T-helper 17 cell (primary cell): ENCODE measurements at regions not wholly inside any gene's neighbourhood (a gene's known extent, or its start where the extent isn't known, plus 50 kb on each side); places are given as distances from the start of the nearest gene placed in this dataset.
"Not testable (repeated sequence)": the region's sequence is repeated elsewhere in the genome, so short reads cannot be mapped to it uniquely, and the experiment has no call there.

ENCODE experiments used
- ATAC-seq: fragments of 150-1000 bp; cut with Tn5 transposase; 2 replicates; pipeline ENCODE4 v1.10.0; 2021; ENCODE audit warnings: mild to moderate bottlenecking, moderate library complexity
- DNase-seq, 3 donors: peaks; one replicate each; pipeline versions ENCODE4 v3.0.0 to v3.0.0-alpha.2; 2020 to 2021
- H3K9me3 ChIP-seq: one replicate; pipeline ENCODE4 v1.7.0; 2013; ENCODE audit warnings: low read length, mild to moderate bottlenecking; ENCODE audit not compliant: control insufficient read depth, poor library complexity, severe bottlenecking
- H3K27ac Mint-ChIP-seq: one replicate; pipeline ENCODE4 v1.8.0; 2022; ENCODE audit warnings: mild to moderate bottlenecking, moderate library complexity, mixed read lengths
- H3K27me3 Mint-ChIP-seq: one replicate; pipeline ENCODE4 v1.8.0; 2022; ENCODE audit warnings: mixed read lengths
- H3K36me3 Mint-ChIP-seq: one replicate; pipeline ENCODE4 v1.8.0; 2022; ENCODE audit warnings: low read depth, mixed read lengths
- H3K4me1 Mint-ChIP-seq: one replicate; pipeline ENCODE4 v1.8.0; 2022; ENCODE audit warnings: mild to moderate bottlenecking, mixed read lengths
- H3K4me3 Mint-ChIP-seq: one replicate; pipeline ENCODE4 v1.8.0; 2022; ENCODE audit warnings: mild to moderate bottlenecking, moderate library complexity, mixed read lengths

DNA sequence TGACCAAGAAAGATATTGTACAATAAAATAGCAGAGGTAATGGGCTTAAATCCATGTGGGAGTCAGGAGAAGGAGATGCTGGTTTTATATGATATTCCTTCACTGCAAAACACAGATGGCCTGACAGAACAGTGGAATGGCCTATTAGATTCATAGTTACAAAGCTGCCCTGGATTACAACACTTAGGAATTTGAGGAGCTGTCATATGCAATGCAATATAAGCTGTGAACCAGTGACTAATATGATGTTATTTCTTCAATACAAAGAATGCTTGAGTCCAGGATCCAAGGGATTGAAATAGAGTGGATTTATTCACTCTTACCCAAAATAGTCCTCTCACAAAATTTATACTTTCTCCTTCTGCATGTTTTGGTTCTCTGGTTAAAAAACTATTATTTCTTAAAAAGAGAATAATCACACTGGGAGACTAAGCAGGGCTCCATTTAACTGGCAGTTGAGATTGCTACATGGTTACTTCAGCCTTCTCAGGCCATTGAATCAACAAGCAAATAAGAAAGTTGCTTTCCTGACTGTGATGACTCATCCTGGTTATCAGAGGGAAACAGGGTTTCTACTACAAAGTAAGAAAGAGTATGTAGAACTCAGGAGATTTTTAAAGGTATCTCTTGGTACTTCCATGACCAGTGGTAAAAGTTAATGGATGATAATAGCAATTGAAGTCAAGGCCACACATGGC, 79.8 kb upstream of the ZPLD1 start:
- Mint-ChIP-seq H3K27ac (no peak overlapping the region), H3K36me3 (no peaks in the 10 kb centered on the region), H3K27me3 (peaks cover 5% of the 10 kb centered on the region), H3K4me1 (no peaks in the 10 kb centered on the region), H3K4me3 (no peak overlapping the region)
- no peaks in the 10 kb centered on the region for H3K9me3 ChIP-seq
- ATAC-seq = no peak
- no peak for DNase-seq

DNA sequence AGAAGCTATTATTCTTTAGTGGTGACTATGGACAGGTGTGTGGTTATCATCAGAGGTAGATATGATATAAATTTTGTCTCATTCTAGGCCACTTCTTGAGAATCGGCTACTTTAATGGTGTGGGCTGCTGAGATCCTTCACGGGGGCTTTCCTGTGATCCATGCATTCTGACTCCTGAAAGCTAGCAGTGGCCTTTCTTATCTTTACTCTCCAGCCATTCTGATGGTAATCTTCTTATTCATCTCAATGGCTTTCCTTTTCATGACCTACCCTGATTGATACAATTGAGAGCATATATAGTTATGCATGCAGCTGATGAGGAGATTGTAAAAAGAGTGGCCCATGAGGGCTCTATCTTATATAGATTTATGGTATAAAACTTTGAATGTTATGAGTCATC, 78.3 kb upstream of the ZPLD1 start:
- DNase-seq (no peak), ATAC-seq (no peak)
- no peaks in the 10 kb centered on the region for H3K36me3 Mint-ChIP-seq
- H3K27me3 Mint-ChIP-seq = no peaks in the 10 kb centered on the region
- H3K9me3 ChIP-seq = peaks cover 2% of the 10 kb centered on the region
- H3K4me1 Mint-ChIP-seq = no peaks in the 10 kb centered on the region
- H3K27ac Mint-ChIP-seq = no peak overlapping the region
- H3K4me3 Mint-ChIP-seq = no peak overlapping the region

DNA sequence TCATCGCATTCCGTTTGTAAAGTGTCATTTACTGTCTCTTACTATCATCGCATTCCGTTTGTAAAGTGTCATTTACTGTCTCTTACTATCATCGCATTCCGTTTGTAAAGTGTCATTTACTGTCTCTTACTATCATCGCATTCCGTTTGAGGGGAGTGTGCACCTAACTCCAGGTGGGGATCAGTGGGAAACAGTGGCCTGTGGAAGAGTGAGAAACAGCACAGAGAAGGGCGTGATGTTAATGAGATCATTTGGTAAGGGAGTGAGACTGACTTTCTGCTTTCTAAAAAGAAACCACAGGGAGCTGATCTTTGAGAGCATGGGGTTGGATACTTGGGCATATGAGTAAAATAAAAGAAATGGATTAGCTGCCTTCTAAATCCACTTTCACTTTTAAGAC, 77.5 kb upstream of the ZPLD1 start:
- H3K4me3 Mint-ChIP-seq, DNase-seq, ATAC-seq: not testable (repeated sequence)

DNA sequence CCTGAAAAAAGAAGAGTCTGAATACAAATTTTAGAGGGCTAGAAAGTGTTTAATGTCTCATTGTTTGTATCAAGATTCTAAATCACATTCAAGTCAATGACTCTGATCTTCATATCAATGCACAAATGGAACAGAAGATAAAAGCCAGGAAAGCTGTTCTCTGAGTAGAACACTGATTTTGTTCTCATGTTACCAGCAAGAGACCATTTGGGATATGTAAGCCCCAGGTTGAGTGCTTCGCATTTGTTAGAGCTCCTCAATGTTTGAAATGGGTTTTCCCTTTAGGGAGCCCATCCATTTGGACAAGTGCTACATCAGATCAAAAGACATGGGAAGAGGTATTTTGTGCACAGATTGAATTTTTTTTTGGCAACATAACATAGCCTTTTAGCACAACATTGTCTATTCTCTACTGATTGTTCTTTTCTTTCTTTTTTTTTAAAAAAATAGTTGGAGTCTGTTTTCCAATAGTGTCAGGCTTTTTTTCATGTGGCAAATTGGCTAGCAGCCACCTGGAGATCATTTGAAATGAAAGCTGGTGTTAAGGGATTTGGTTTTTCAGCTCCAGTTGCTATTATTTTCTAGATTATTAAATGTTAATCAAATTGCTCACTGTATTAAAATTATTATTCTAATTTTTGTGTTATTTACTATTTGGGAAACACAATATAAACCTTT, 74.5 kb upstream of the ZPLD1 start:
- ATAC-seq = no peak
- peaks cover 2% of the 10 kb centered on the region for H3K9me3 ChIP-seq
- Mint-ChIP-seq H3K4me1 (no peaks in the 10 kb centered on the region), H3K27ac (no peak overlapping the region), H3K36me3 (no peaks in the 10 kb centered on the region), H3K27me3 (no peaks in the 10 kb centered on the region), H3K4me3 (no peak overlapping the region)
- DNase-seq = no peak

More for the DNA sequence above, 77.5 kb upstream of the ZPLD1 start:
- H3K27me3 Mint-ChIP-seq, H3K9me3 ChIP-seq, H3K4me1 Mint-ChIP-seq, H3K36me3 Mint-ChIP-seq, H3K27ac Mint-ChIP-seq: not testable (repeated sequence)

DNA sequence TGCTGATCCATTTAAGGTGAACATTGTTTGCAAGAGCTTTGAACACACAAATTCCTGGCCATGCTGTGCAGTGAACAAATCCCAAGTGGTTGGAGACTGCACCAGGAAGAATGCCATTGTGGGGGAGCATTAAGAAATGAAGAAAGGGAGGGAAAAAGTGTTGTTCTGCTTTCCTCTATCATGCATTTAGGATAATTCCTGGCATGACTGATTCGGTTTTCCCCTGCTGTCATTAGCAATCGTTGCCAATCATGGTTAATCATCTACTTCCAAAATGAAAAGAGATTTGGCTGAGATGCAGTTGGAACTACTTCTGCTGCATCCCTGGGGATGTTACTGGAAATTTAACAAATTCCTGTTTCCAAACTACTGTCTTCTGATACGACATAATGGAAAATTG, 73.7 kb upstream of the ZPLD1 start:
- H3K36me3 Mint-ChIP-seq = no peaks in the 10 kb centered on the region
- H3K9me3 ChIP-seq = peaks cover 2% of the 10 kb centered on the region
- ATAC-seq = no peak

DNA sequence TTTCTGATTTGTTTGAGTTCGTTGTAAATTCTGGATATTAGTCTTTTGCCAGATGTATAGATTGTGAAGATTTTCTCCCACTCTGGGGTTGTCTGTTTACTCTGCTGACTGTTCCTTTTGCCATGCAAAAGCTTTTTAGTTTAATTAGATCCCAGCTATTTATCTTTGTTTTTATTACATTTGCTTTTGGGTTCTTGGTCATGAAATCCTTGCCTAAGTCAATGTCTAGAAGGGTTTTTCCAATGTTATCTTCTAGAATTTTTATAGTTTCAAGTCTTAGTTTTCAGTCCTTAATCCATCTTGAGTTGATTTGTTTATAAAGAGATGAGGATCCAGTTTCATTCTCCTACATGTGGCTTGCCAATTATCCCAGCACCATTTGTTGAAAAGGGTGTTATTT, 68.7 kb upstream of the ZPLD1 start:
- not testable (repeated sequence) for H3K36me3 Mint-ChIP-seq, H3K4me1 Mint-ChIP-seq, H3K27me3 Mint-ChIP-seq, ATAC-seq, H3K27ac Mint-ChIP-seq, H3K9me3 ChIP-seq, H3K4me3 Mint-ChIP-seq, DNase-seq

More for the DNA sequence above, 73.7 kb upstream of the ZPLD1 start:
- Mint-ChIP-seq H3K27ac (no peak overlapping the region), H3K27me3 (no peaks in the 10 kb centered on the region), H3K4me1 (no peaks in the 10 kb centered on the region), H3K4me3 (no peak overlapping the region)
- no peak for DNase-seq

DNA sequence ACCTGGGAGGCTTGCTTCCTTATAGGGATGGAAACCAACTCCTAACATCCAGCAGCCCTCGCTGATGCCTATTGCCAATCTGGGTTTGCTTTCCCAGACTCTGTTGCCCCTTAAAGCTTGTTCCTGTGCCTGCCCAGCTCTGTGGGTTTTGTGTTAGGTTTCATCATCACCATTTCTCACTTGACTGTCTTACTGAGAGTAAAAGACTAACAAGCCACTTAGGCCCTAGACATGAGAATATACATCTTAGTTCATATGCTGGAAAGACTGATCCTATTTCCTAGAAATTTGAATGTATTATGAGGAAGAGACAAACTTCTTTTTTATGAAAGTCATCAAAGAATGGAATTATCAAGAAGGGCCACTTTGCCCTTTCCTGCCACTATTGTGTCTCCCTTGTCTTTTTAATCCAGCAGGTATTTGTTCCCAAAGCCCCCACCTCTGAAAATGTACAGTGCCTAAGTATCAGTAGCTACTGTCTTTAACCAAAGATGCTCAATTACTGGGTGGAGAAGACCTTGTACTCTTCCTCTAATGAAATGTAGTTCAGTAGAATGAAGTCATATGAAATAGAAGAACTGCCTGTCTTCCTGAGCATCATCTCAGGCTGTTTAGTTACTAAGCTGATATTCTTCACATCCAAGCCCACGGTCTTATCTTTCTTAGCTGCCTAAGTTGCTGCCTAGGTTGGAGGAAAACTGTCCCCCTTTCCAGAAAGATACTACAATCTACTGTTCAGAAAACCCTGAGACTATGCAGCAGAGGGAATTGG, 59.8 kb upstream of the ZPLD1 start:
- DNase-seq (no peak), ATAC-seq (no peak)
- H3K27ac Mint-ChIP-seq = no peak overlapping the region
- peaks cover 25% of the 10 kb centered on the region for H3K27me3 Mint-ChIP-seq
- H3K4me3 Mint-ChIP-seq = no peak overlapping the region
- no peaks in the 10 kb centered on the region for H3K9me3 ChIP-seq
- no peaks in the 10 kb centered on the region for H3K4me1 Mint-ChIP-seq
- H3K36me3 Mint-ChIP-seq = no peaks in the 10 kb centered on the region

DNA sequence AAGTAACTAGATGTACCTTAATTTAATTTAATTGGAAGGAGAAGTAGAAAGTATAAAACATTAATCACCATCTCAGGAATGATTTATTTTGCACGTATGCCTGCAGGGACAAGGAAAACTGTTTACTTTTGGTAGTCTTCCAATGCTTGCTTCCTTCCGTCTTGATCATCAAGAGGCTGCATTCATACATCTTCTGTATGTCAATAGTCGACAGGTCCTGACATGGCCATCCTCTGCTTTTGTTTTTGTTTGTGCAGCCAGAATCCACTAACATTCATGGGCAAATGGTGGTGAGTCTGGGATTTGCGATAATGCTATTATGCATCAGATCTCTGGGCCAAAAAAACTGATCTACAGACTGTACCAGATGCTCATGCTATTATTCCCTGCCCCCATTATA, 56.6 kb upstream of the ZPLD1 start:
- H3K27me3 Mint-ChIP-seq = peaks cover 20% of the 10 kb centered on the region
- no peaks in the 10 kb centered on the region for H3K4me1 Mint-ChIP-seq
- H3K4me3 Mint-ChIP-seq = no peak overlapping the region
- no peaks in the 10 kb centered on the region for H3K36me3 Mint-ChIP-seq
- ATAC-seq (no peak), DNase-seq (no peak)
- H3K9me3 ChIP-seq = no peaks in the 10 kb centered on the region
- no peak overlapping the region for H3K27ac Mint-ChIP-seq

DNA sequence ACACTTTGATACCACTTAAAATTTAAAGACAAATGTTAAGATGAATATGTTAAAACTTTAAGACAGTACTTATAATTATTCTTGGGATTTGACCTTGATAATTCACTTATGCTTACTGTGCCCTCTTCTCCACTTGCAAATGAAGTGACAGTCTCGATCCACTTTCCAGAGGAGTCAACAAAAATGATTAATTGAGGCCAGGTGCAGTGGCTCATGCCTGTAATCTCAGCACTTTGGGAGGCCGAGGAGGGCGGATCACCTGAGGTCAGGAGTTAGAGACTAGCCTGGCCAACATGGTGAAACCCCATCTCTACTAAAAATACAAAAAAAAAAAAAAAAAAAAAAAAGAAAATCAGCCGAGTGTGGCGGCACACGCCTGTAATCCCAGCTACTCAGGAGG, 52.6 kb upstream of the ZPLD1 start:
- H3K4me3 Mint-ChIP-seq, DNase-seq, H3K27ac Mint-ChIP-seq, H3K9me3 ChIP-seq, H3K36me3 Mint-ChIP-seq, H3K27me3 Mint-ChIP-seq, H3K4me1 Mint-ChIP-seq, ATAC-seq: not testable (repeated sequence)
